Endothelial cell of umbilical vein (primary cell): ENCODE measurements at regions not wholly inside any gene's neighbourhood (a gene's known extent, or its start where the extent isn't known, plus 50 kb on each side); places are given as distances from the start of the nearest gene placed in this dataset.
A peak's percentile ranks its signal among the peaks of the same experiment; 100 is the strongest.

Source experiments
- BruUV-seq: library from RNA; stranded (reverse); fragments of 400-500 nt; replicated peaks from 2 replicates; lab custom pipeline; 2021; lab: Mats Ljungman, UMichigan
- CTCF ChIA-PET: fragments of 300-600, 350-600 bp; sonication (Branson Sonifier 250); formaldehyde crosslinking; loops from one replicate; lab custom pipeline; 2021; ENCODE audit warnings: antibody characterized with exemption, inconsistent platforms; lab: Charles Lee
- POLR2A ChIA-PET: fragments of 300-600, 350-600 bp; sonication (Branson Sonifier 250); formaldehyde crosslinking; loops from one replicate; lab custom pipeline; 2021; ENCODE audit warnings: antibody characterized with exemption, inconsistent platforms; lab: Charles Lee
- DNase-seq: peaks from one replicate; pipeline ENCODE4 v3.0.0-alpha.2; 2011; ENCODE audit warnings: low read depth, low spot score
- FAIRE-seq: peaks from 2 replicates; lab custom pipeline; 2011; peaks lifted over from hg19 to GRCh38; lab: Jason Lieb, UNC
- H2AFZ ChIP-seq: 2 replicates; pipeline ENCODE4 v1.6.0; 2012; ENCODE audit warnings: low read depth, low read length, control low read depth, inconsistent platforms
- H3K27ac ChIP-seq: 2 replicates; pipeline ENCODE4 v1.5.1; 2011; ENCODE audit warnings: low read depth, mild to moderate bottlenecking, control low read depth, low read length, moderate library complexity; ENCODE audit not compliant: insufficient read depth
- H3K27me3 ChIP-seq, 2 experiments: 2 replicates each; pipeline versions ENCODE4 v1.6.0 to v1.6.1; 2011; ENCODE audit warnings: low read length in 2 of 2, mixed read lengths in 1 of 2; ENCODE audit not compliant: control insufficient read depth in 2 of 2, insufficient read depth in 2 of 2
- H3K36me3 ChIP-seq, 2 experiments: 2 replicates in 1 of 2; 3 replicates in 1 of 2; pipeline ENCODE4 v1.5.1; 2011; ENCODE audit warnings: low read length in 2 of 2, mild to moderate bottlenecking in 1 of 2, moderate library complexity in 1 of 2; ENCODE audit not compliant: control insufficient read depth in 2 of 2, insufficient read depth in 2 of 2; ENCODE audit errors: extremely low read depth in 1 of 2
- H3K4me1 ChIP-seq: 3 replicates; pipeline ENCODE4 v1.5.1; 2011; ENCODE audit warnings: mild to moderate bottlenecking, low read length; ENCODE audit not compliant: control insufficient read depth, insufficient read depth; ENCODE audit errors: extremely low read depth
- H3K4me2 ChIP-seq: 2 replicates; pipeline ENCODE4 v1.6.1; 2011; ENCODE audit warnings: low read length, control low read depth, mixed read lengths; ENCODE audit not compliant: insufficient read depth
- H3K4me3 ChIP-seq, 3 experiments: fragments of 200-600 bp in 1 of 3; sonication (generic), shearing (Covaris generic) in 1 of 3; replicated peaks in 1 of 3; 2 replicates each; pipeline ENCODE4 v1.5.1; 2011 to 2016; ENCODE audit warnings: control low read depth in 3 of 3, low read length in 3 of 3, mild to moderate bottlenecking in 2 of 3, inconsistent platforms in 1 of 3, low read depth in 1 of 3, moderate library complexity in 1 of 3; ENCODE audit not compliant: insufficient read depth in 1 of 3
- H3K79me2 ChIP-seq: 2 replicates; pipeline ENCODE4 v1.6.0; 2012; ENCODE audit warnings: low read length, inconsistent platforms; ENCODE audit not compliant: control insufficient read depth, insufficient read depth
- H3K9ac ChIP-seq: replicated peaks from 2 replicates; pipeline ENCODE3; 2011; ENCODE audit warnings: low read length, control low read depth; ENCODE audit not compliant: insufficient read depth; ENCODE audit errors: extremely low read depth
- H3K9me1 ChIP-seq: replicated peaks from 3 replicates; pipeline ENCODE4 v1.6.0; 2011; ENCODE audit warnings: mild to moderate bottlenecking, low read length; ENCODE audit not compliant: control insufficient read depth, insufficient read depth; ENCODE audit errors: extremely low read depth
- H3K9me3 ChIP-seq: replicated peaks from 2 replicates; pipeline ENCODE4 v1.5.1; 2012; ENCODE audit warnings: low read length, inconsistent platforms; ENCODE audit not compliant: control insufficient read depth, insufficient read depth
- H4K20me1 ChIP-seq: replicated peaks from 2 replicates; pipeline ENCODE3; 2011; ENCODE audit warnings: mild to moderate bottlenecking, low read length; ENCODE audit not compliant: control insufficient read depth, insufficient read depth; ENCODE audit errors: extremely low read depth
- CTCF ChIP-seq, 2 donors: IDR thresholded peaks; 1 replicate in 1 of 2; 2 replicates in 1 of 2; pipeline ENCODE4 v1.5.1; 2011; ENCODE audit warnings: low read length in 2 of 2, mild to moderate bottlenecking in 2 of 2, moderate library complexity in 2 of 2, control low read depth in 1 of 2, inconsistent platforms in 1 of 2, low read depth in 1 of 2; ENCODE audit not compliant: insufficient read depth in 1 of 2; ENCODE audit errors: extremely low read depth in 1 of 2
- EZH2 ChIP-seq: IDR thresholded peaks from 2 replicates; pipeline ENCODE4 v1.6.1; 2012; ENCODE audit warnings: borderline replicate concordance, low read depth, mild to moderate bottlenecking, moderate library complexity, low read length, inconsistent platforms; ENCODE audit not compliant: severe bottlenecking
- FOS ChIP-seq: IDR thresholded peaks from 2 replicates; pipeline ENCODE4 v1.6.1; 2011; ENCODE audit warnings: mild to moderate bottlenecking, low read length, moderate library complexity, borderline replicate concordance; ENCODE audit not compliant: insufficient read depth
- GATA2 ChIP-seq: IDR thresholded peaks from 2 replicates; pipeline ENCODE4 v1.7.0; 2011; ENCODE audit warnings: low read depth, mild to moderate bottlenecking, moderate library complexity, mixed read lengths, low read length; ENCODE audit not compliant: insufficient read length, insufficient read depth
- JUN ChIP-seq: IDR thresholded peaks from 2 replicates; pipeline ENCODE4 v1.6.1; 2011; ENCODE audit warnings: borderline replicate concordance, low read depth; ENCODE audit not compliant: insufficient read length, insufficient read depth
- MYC ChIP-seq: IDR thresholded peaks from one replicate; pipeline ENCODE4 v1.6.1; 2011; ENCODE audit warnings: mild to moderate bottlenecking, low read depth, low read length
- POLR2A ChIP-seq: IDR thresholded peaks from 2 replicates; pipeline ENCODE4 v1.6.1; 2012; ENCODE audit warnings: low read depth, mild to moderate bottlenecking, control low read depth, low read length
- POLR2AphosphoS5 ChIP-seq: IDR thresholded peaks from 2 replicates; pipeline ENCODE4 v1.6.1; 2012; ENCODE audit warnings: low read depth, mild to moderate bottlenecking, control low read depth, low read length, moderate library complexity; ENCODE audit not compliant: insufficient read depth
- dilution Hi-C: fragments of 300-500 bp; cut with MboI; formaldehyde crosslinking; loops from one replicate; pipeline ENCODE4 v1.15.0; 2019; ENCODE audit warnings: low sequenced_read_pairs; ENCODE audit not compliant: extremely low pct_ligation_motif_present
- intact Hi-C: fragments of 100-400 bp; cut with micrococcal nuclease; formaldehyde crosslinking; loops from one replicate; pipeline ENCODE4 v1.10.0; 2022

GRCh38 chr3:64993781-64994180 is 306.0 kb upstream of the ADAMTS9 start:
- H3K4me3 ChIP-seq: no peak overlapping the region
- H3K9ac ChIP-seq: no peak overlapping the region
- no peaks in the 10 kb centered on the region for H4K20me1 ChIP-seq
- H3K9me1 ChIP-seq: no peaks in the 10 kb centered on the region
- no peaks in the 10 kb centered on the region for H3K9me3 ChIP-seq
- dilution Hi-C loops (no loop called here), intact Hi-C loops (loop anchor here (10.0 kb wide), 1 partner anchor 379 kb away; no protein-coding TSS in a partner anchor)
- FAIRE-seq: no peak
- H3K4me1 ChIP-seq: peaks cover 33% of the 10 kb centered on the region
- TF ChIP-seq GATA2: no peak
- H2AFZ ChIP-seq: no peak overlapping the region
- POLR2A ChIA-PET: no interaction called here
- no peak overlapping the region for H3K27ac ChIP-seq
- DNase-seq: no peak
- no peaks in the 10 kb centered on the region for H3K79me2 ChIP-seq
- CTCF ChIA-PET: interaction anchor here (1.2 to 3.3 kb wide), 2 partner anchors 34 to 177 kb away, joined by 3 to 15 read pairs; no protein-coding TSS in a partner anchor
- no peaks in the 10 kb centered on the region for H3K36me3 ChIP-seq
- H3K4me2 ChIP-seq: no peak overlapping the region
- H3K27me3 ChIP-seq: no peaks in the 10 kb centered on the region
- BruUV-seq: no TSS peak

GRCh38 chr3:64992530-64993285 is 304.9 kb upstream of the ADAMTS9 start:
- no peak overlapping the region for H3K4me3 ChIP-seq
- no peaks in the 10 kb centered on the region for H3K36me3 ChIP-seq
- H3K4me2 ChIP-seq: no peak overlapping the region
- dilution Hi-C loops: no loop called here
- POLR2A ChIA-PET: no interaction called here
- no peaks in the 10 kb centered on the region for H4K20me1 ChIP-seq
- no peak overlapping the region for H3K9ac ChIP-seq
- peak overlapping the region; percentile 67 for H2AFZ ChIP-seq
- DNase-seq (no peak), FAIRE-seq (no peak)
- H3K9me3 ChIP-seq: no peaks in the 10 kb centered on the region
- no peaks in the 10 kb centered on the region for H3K9me1 ChIP-seq
- CTCF ChIA-PET: no interaction called here
- H3K4me1 ChIP-seq: peaks cover 43% of the 10 kb centered on the region
- no peak overlapping the region for H3K27ac ChIP-seq
- BruUV-seq: no TSS peak
- no peaks in the 10 kb centered on the region for H3K27me3 ChIP-seq
- intact Hi-C loops: loop anchor here (10.0 kb wide), 1 partner anchor 378 kb away; no protein-coding TSS in a partner anchor
- no peaks in the 10 kb centered on the region for H3K79me2 ChIP-seq
- TF ChIP-seq CTCF (IDR thresholded peaks at IDR 0.05; ENCODE audit: extremely low read depth in 1 of 2, insufficient read depth in 1 of 2, low read depth in 1 of 2, low read length in 2 of 2): no peak
- no peak for TF ChIP-seq POLR2A
- TF ChIP-seq POLR2AphosphoS5: no peak
- no peak for TF ChIP-seq JUN
- no peak for TF ChIP-seq GATA2
- no peak for TF ChIP-seq EZH2
- no peak for TF ChIP-seq MYC
- no peak for TF ChIP-seq FOS
